AG09309 (cell line): ENCODE measurements at regions not wholly inside any gene's neighbourhood (a gene's known extent, or its start where the extent isn't known, plus 50 kb on each side); places are given as distances from the start of the nearest gene placed in this dataset.

Source experiments
- DNase-seq: peaks from one replicate; pipeline ENCODE4 v3.0.0-alpha.2; 2010; ENCODE audit warnings: low read depth
- H3K4me3 ChIP-seq: 2 replicates; pipeline ENCODE4 v1.5.1; 2011; ENCODE audit warnings: mild to moderate bottlenecking, low read depth, low read length, moderate library complexity; ENCODE audit not compliant: control insufficient read depth
- CTCF ChIP-seq: IDR thresholded peaks from 2 replicates; pipeline ENCODE4 v1.5.1; 2011; ENCODE audit warnings: mild to moderate bottlenecking, low read depth, low read length, inconsistent platforms; ENCODE audit not compliant: insufficient read depth, control insufficient read depth; ENCODE audit errors: missing control alignments

- no peak for DNase-seq
- no peak overlapping the region for H3K4me3 ChIP-seq
- no peak for TF ChIP-seq CTCF
Measured at GRCh38 chr4:138104284-138104680, 137.9 kb downstream of the SLC7A11 start.

- no peak for DNase-seq
- no peak overlapping the region for H3K4me3 ChIP-seq
- TF ChIP-seq CTCF, result no peak
Measured at GRCh38 chr4:138103597-138104283, 138.4 kb downstream of the SLC7A11 start.

- TF ChIP-seq CTCF, result no peak
- no peak overlapping the region for H3K4me3 ChIP-seq
- DNase-seq, result no peak
Measured at GRCh38 chr4:138099385-138099784, 142.8 kb downstream of the SLC7A11 start.

- no peak overlapping the region for H3K4me3 ChIP-seq
- no peak for TF ChIP-seq CTCF
- no peak for DNase-seq
Measured at GRCh38 chr4:138097912-138098600, 144.1 kb downstream of the SLC7A11 start.

GRCh38 chr4:138096384-138097062 lies 145.6 kb downstream of the SLC7A11 start:
- DNase-seq, result no peak
- no peak for TF ChIP-seq CTCF
- no peak overlapping the region for H3K4me3 ChIP-seq

- H3K4me3 ChIP-seq, result no peak overlapping the region
- no peak for TF ChIP-seq CTCF
- DNase-seq, result no peak
Measured at GRCh38 chr4:138095378-138095777, 146.8 kb downstream of the SLC7A11 start.
